GM10248 (cell line): ENCODE measurements at regions not wholly inside any gene's neighbourhood (a gene's known extent, or its start where the extent isn't known, plus 50 kb on each side); places are given as distances from the start of the nearest gene placed in this dataset.

Experiments
- CTCF ChIA-PET: fragments of 300-600 bp; sonication (Branson Sonifier 250); formaldehyde crosslinking; extraction: SDS; loops from one replicate; lab custom pipeline; 2021; ENCODE audit warnings: antibody characterized with exemption; lab: Yijun Ruan, JAX
- POLR2A ChIA-PET: fragments of 350-650 bp; sonication (Branson Sonifier 250); formaldehyde crosslinking; extraction: SDS; loops from one replicate; lab custom pipeline; 2020; ENCODE audit warnings: antibody characterized with exemption; lab: Yijun Ruan, JAX
- DNase-seq: peaks from one replicate; pipeline ENCODE4 v3.0.0; 2012; ENCODE audit errors: extremely low spot score
- TF ChIP-seq, protein P1 (sequence below): IDR thresholded peaks from 2 replicates; pipeline ENCODE4 v1.5.1; 2012; ENCODE audit warnings: mild to moderate bottlenecking, low read depth; ENCODE audit errors: extremely low read depth, missing control alignments, control extremely low read depth

GRCh38 chr14:103225062-103225461, 101.8 kb downstream of the TNFAIP2 start:
- ChIA-PET POLR2A (no interaction called here), CTCF (no interaction called here)
- TF ChIP-seq, protein P1, sequence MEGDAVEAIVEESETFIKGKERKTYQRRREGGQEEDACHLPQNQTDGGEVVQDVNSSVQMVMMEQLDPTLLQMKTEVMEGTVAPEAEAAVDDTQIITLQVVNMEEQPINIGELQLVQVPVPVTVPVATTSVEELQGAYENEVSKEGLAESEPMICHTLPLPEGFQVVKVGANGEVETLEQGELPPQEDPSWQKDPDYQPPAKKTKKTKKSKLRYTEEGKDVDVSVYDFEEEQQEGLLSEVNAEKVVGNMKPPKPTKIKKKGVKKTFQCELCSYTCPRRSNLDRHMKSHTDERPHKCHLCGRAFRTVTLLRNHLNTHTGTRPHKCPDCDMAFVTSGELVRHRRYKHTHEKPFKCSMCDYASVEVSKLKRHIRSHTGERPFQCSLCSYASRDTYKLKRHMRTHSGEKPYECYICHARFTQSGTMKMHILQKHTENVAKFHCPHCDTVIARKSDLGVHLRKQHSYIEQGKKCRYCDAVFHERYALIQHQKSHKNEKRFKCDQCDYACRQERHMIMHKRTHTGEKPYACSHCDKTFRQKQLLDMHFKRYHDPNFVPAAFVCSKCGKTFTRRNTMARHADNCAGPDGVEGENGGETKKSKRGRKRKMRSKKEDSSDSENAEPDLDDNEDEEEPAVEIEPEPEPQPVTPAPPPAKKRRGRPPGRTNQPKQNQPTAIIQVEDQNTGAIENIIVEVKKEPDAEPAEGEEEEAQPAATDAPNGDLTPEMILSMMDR, result no peak

GRCh38 chr14:103225476-103225875, 102.2 kb downstream of the TNFAIP2 start:
- POLR2A ChIA-PET, result no interaction called here
- CTCF ChIA-PET, result interaction anchor here (0.8 to 1.0 kb wide), 2 partner anchors 121 to 151 kb away, joined by 3 read pairs; no protein-coding TSS in a partner anchor
- no peak for DNase-seq
- TF ChIP-seq, protein P1, result no peak

More at GRCh38 chr14:103225062-103225461, 101.8 kb downstream of the TNFAIP2 start:
- DNase-seq, result no peak

GRCh38 chr14:103227094-103227768, 104.0 kb downstream of the TNFAIP2 start:
- TF ChIP-seq, protein P1, result no peak
- no peak for DNase-seq
- ChIA-PET POLR2A (no interaction called here), CTCF (interaction anchor here (1.5 kb wide), 1 partner anchor 41 kb away, joined by 3 read pairs; no protein-coding TSS in a partner anchor)

DNA sequence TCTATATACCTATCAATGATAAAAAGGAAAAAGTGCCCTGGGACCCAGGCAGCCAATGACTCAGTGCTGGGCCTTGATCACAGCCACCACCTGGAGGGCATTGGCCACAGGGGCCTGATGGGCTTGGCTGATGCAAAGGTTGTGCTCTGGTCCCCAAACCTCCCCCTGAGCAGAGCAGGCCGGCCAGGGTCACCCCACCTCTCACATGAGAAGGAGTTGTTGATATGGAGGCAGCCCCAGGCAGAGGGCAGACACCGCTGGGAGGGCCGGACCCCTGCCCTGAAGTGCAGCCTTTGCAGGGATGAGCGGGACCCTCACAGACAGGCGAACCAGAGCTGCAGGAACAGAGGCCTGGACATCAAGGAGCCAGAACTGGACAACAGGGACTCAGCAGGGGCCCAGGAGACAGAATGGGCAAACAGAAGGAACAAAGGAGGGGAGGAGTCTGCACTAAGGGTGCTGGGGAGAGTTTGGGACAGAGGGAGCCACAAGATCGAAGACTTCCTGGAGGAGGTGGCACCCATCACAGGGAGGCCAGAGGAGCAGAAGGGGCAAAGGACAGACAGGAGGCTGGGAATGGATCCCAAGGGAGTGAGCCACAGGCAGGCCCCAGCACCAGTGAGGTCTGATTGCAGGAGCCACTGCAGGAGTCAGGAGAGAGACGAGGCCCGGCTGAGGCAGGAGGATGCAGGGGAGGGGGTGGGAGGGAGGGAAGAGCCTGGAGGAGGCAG, 105.0 kb downstream of the TNFAIP2 start:
- ChIA-PET POLR2A (no interaction called here), CTCF (interaction anchor here (1.5 kb wide), 1 partner anchor 42 kb away, joined by 3 read pairs; no protein-coding TSS in a partner anchor)
- TF ChIP-seq, protein P1, result no peak
- no peak for DNase-seq

GRCh38 chr14:103228866-103229265, 105.2 kb upstream of the EIF5 start:
- CTCF ChIA-PET, result no interaction called here
- POLR2A ChIA-PET, result no interaction called here
- no peak for DNase-seq
- TF ChIP-seq, protein P1, result no peak

DNA sequence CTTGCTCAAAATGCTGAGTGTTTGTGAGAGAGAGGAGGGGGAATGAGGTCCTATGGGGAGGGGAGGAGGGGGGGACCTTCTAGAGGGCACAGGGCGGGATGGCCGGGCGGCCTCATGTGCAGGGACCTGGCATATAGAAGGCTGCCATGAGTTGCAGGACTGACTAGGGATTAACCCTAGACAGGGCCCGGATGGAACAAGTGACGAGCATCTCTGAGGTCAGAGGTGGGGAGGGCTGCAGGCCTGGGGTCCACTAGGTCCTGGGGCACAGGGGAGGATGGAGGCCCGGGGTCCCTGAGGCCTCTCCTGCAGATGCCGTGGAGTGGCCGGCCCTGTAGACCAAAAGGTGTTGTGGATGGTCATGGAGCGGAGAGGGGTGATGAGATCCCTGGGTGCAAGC, 104.0 kb upstream of the EIF5 start:
- POLR2A ChIA-PET, result no interaction called here
- DNase-seq, result no peak
- TF ChIP-seq, protein P1, result no peak
- CTCF ChIA-PET, result no interaction called here
